DOHH2 (cell line): ENCODE measurements at regions not wholly inside any gene's neighbourhood (a gene's known extent, or its start where the extent isn't known, plus 50 kb on each side); places are given as distances from the start of the nearest gene placed in this dataset.

ENCODE experiments used
- CTCF ChIP-seq: fragments of 200-600 bp; sonication (generic); IDR thresholded peaks from one replicate; pipeline ENCODE4 v1.5.1; 2014; ENCODE audit warnings: antibody characterized with exemption, mild to moderate bottlenecking, low read depth, low read length; ENCODE audit not compliant: poor library complexity, severe bottlenecking
- EZH2phosphoT487 ChIP-seq: fragments of 200-600 bp; sonication (generic); IDR thresholded peaks from 2 replicates; pipeline ENCODE4 v1.6.1; 2017; ENCODE audit warnings: borderline replicate concordance, mild to moderate bottlenecking, antibody characterized with exemption, low read length, moderate library complexity, mixed read lengths

- no peak for TF ChIP-seq CTCF
- no peak for TF ChIP-seq EZH2phosphoT487
Measured at GRCh38 chr1:70828177-70828576, 219.4 kb downstream of the PTGER3 start.
